Effector memory CD8-positive, alpha-beta T cell (primary cell): ENCODE measurements at regions not wholly inside any gene's neighbourhood (a gene's known extent, or its start where the extent isn't known, plus 50 kb on each side); places are given as distances from the start of the nearest gene placed in this dataset.

ENCODE experiments used
- ATAC-seq: fragments of 150-1000 bp; cut with Tn5 transposase; replicated peaks from 2 replicates; pipeline ENCODE4 v1.10.0; 2021; ENCODE audit warnings: mild to moderate bottlenecking, moderate library complexity
- DNase-seq, 3 experiments: peaks; one replicate each; pipeline ENCODE4 v3.0.0; 2021
- H3K27ac Mint-ChIP-seq, 2 donors: one replicate each; pipeline ENCODE4 v1.8.0; 2022; ENCODE audit warnings: mild to moderate bottlenecking in 2 of 2, mixed read lengths in 2 of 2, moderate library complexity in 2 of 2
- H3K27me3 Mint-ChIP-seq, 2 donors: one replicate each; pipeline ENCODE4 v1.8.0; 2022; ENCODE audit warnings: mixed read lengths in 2 of 2
- H3K36me3 Mint-ChIP-seq: one replicate; pipeline ENCODE4 v1.8.0; 2022; ENCODE audit warnings: mild to moderate bottlenecking, moderate library complexity, mixed read lengths; ENCODE audit not compliant: insufficient read depth
- H3K4me1 Mint-ChIP-seq, 2 donors: one replicate each; pipeline ENCODE4 v1.8.0; 2022; ENCODE audit warnings: low read depth in 2 of 2, mixed read lengths in 2 of 2
- H3K4me3 Mint-ChIP-seq, 2 donors: one replicate each; pipeline ENCODE4 v1.8.0; 2022; ENCODE audit warnings: mild to moderate bottlenecking in 2 of 2, mixed read lengths in 2 of 2, moderate library complexity in 2 of 2
- H3K9me3 Mint-ChIP-seq, 2 donors: one replicate each; pipeline ENCODE4 v1.8.0; 2022; ENCODE audit warnings: mixed read lengths in 2 of 2

- H3K27ac Mint-ChIP-seq = no peak overlapping the region
- H3K4me3 Mint-ChIP-seq = no peak overlapping the region
- H3K4me1 Mint-ChIP-seq = no peaks in the 10 kb centered on the region
- no peaks in the 10 kb centered on the region for H3K27me3 Mint-ChIP-seq
- no peak for ATAC-seq
- H3K9me3 Mint-ChIP-seq = peaks cover 0 to 4% of the 10 kb centered on the region in 2 donors
- H3K36me3 Mint-ChIP-seq = no peaks in the 10 kb centered on the region
- no peak for DNase-seq
These were observed 267.6 kb upstream of the DPH6 start for GRCh38 chr15:35813573-35813972.

- H3K4me3 Mint-ChIP-seq = no peak overlapping the region
- ATAC-seq (no peak), DNase-seq (no peak)
- H3K27me3 Mint-ChIP-seq = no peaks in the 10 kb centered on the region
- no peaks in the 10 kb centered on the region for H3K36me3 Mint-ChIP-seq
- H3K27ac Mint-ChIP-seq = no peak overlapping the region
- no peaks in the 10 kb centered on the region for H3K4me1 Mint-ChIP-seq
- H3K9me3 Mint-ChIP-seq = peaks cover 0 to 3% of the 10 kb centered on the region in 2 donors
These were observed 272.9 kb upstream of the DPH6 start for GRCh38 chr15:35818846-35819245.

DNA sequence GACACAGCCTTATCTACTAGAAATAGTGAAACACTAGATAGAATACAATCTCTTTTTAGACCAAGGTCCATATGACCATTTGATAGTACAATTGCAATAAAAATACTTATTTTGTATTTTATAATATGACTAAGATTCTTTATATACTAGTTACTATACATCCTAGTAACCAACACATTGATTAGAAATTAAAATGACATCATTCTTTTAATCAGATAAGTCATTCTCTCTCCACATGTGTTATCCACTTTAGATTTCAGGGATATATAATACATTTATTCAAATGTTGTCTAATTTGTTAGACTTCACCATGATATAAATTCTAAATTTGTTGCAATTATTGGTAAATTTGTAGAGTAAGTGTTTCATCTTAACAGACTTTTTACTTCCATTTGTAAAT is 276.2 kb upstream of the DPH6 start:
- Mint-ChIP-seq H3K27ac (no peak overlapping the region), H3K27me3 (no peaks in the 10 kb centered on the region), H3K4me3 (no peak overlapping the region), H3K4me1 (no peaks in the 10 kb centered on the region), H3K9me3 (no peaks in the 10 kb centered on the region), H3K36me3 (no peaks in the 10 kb centered on the region)
- no peak for ATAC-seq
- no peak for DNase-seq

- Mint-ChIP-seq H3K27me3 (no peaks in the 10 kb centered on the region), H3K9me3 (peaks cover 1 to 6% of the 10 kb centered on the region in 2 donors), H3K36me3 (no peaks in the 10 kb centered on the region), H3K4me3 (no peak overlapping the region), H3K4me1 (no peaks in the 10 kb centered on the region), H3K27ac (no peak overlapping the region)
- ATAC-seq (no peak), DNase-seq (no peak)
These were observed 281.2 kb upstream of the DPH6 start for GRCh38 chr15:35827141-35827540.

GRCh38 chr15:35827911-35828310 is 281.9 kb upstream of the DPH6 start:
- H3K9me3 Mint-ChIP-seq = peaks cover 1 to 6% of the 10 kb centered on the region in 2 donors
- no peak overlapping the region for H3K4me3 Mint-ChIP-seq
- no peaks in the 10 kb centered on the region for H3K4me1 Mint-ChIP-seq
- no peaks in the 10 kb centered on the region for H3K27me3 Mint-ChIP-seq
- no peaks in the 10 kb centered on the region for H3K36me3 Mint-ChIP-seq
- DNase-seq = no peak
- no peak for ATAC-seq
- no peak overlapping the region for H3K27ac Mint-ChIP-seq

DNA sequence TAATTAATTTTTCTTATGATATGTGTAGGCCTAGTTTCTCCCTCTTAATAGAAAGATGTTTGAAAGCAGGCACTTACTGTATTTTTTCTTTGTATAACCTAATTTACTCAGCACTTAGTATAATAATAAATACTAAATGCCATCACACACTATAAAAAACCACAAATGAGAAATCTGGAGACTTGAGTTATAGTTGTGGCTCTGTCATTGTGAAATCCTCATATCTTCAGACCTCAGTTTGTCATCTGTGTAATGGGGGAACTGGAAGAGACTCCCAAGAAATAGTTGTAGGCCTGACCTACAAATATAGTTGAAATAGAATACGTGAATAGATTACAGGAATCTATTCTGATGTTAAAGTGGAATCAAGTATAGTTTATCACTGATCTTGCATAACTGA is 287.6 kb upstream of the DPH6 start:
- H3K4me1 Mint-ChIP-seq = no peaks in the 10 kb centered on the region
- H3K4me3 Mint-ChIP-seq = no peak overlapping the region
- H3K27me3 Mint-ChIP-seq = no peaks in the 10 kb centered on the region
- peaks cover 1 to 14% of the 10 kb centered on the region in 2 donors for H3K9me3 Mint-ChIP-seq
- no peak overlapping the region for H3K27ac Mint-ChIP-seq
- no peak for ATAC-seq
- no peak for DNase-seq
- H3K36me3 Mint-ChIP-seq = no peaks in the 10 kb centered on the region

GRCh38 chr15:35834216-35834830 is 288.4 kb upstream of the DPH6 start:
- no peak overlapping the region for H3K27ac Mint-ChIP-seq
- peaks cover 1 to 14% of the 10 kb centered on the region in 2 donors for H3K9me3 Mint-ChIP-seq
- H3K27me3 Mint-ChIP-seq = no peaks in the 10 kb centered on the region
- no peak overlapping the region for H3K4me3 Mint-ChIP-seq
- no peaks in the 10 kb centered on the region for H3K4me1 Mint-ChIP-seq
- H3K36me3 Mint-ChIP-seq = no peaks in the 10 kb centered on the region
- no peak for DNase-seq
- ATAC-seq = no peak

DNA sequence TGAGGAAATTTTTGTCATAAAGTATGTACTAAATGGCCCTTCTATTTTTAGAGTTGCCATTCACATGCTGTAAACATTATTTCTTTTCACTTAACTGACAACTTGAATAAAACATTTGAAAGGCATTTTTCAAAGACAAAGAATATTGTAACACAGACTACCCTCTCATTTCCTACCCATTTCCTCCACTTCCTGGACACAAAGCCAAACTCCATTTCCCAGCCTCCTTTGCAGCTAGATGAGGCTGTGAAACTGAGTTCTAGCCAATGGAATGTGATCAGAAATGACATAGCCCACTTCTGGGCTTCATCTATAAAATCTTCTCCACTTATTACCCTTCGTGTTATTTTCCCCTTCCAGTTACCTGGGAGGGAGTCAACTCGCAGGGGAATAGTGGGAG is 288.9 kb upstream of the DPH6 start:
- H3K27ac Mint-ChIP-seq = no peak overlapping the region
- no peaks in the 10 kb centered on the region for H3K36me3 Mint-ChIP-seq
- DNase-seq = no peak

DNA sequence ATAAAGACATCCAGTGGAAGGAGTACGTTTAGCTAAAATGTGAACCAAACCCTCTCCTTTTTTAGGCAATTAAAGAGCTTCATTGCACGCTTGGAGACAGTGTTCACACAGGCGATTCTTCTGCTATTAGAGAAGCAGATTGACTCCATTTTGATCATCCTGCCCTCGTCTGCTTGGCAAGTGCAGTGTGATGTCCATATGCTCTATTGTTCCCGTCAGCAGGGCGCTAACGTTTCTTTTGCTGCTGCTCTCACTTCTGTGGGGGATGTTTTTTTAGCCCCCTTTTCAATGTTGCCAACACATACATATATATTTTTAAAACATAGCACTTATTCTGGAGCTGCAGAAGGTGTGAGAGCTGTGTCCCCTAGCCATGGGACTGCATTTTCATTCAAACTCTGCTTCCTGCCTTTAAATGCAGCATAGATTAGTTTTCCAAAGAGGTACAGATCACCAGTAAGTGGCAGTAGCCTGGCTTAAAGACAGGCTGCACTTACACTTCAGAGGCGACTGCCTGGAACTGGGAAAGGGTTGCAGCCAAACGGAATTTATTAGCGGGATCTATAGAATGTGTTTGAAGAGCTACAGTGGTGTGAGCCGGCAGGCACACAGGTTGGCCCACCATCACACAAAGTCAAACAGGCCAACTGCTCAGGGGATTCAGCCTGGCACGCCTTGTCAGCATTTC is 292.6 kb upstream of the DPH6 start:
- Mint-ChIP-seq H3K4me3 (no peak overlapping the region), H3K27ac (no peak overlapping the region), H3K4me1 (no peaks in the 10 kb centered on the region), H3K27me3 (no peaks in the 10 kb centered on the region), H3K36me3 (no peaks in the 10 kb centered on the region), H3K9me3 (peaks cover 0 to 23% of the 10 kb centered on the region in 2 donors)
- no peak for ATAC-seq
- DNase-seq = no peak

More for the DNA sequence above, 288.9 kb upstream of the DPH6 start:
- Mint-ChIP-seq H3K9me3 (peaks cover 1 to 14% of the 10 kb centered on the region in 2 donors), H3K4me3 (no peak overlapping the region), H3K27me3 (no peaks in the 10 kb centered on the region), H3K4me1 (no peaks in the 10 kb centered on the region)
- no peak for ATAC-seq

GRCh38 chr15:35842631-35843030 is 296.7 kb upstream of the DPH6 start:
- Mint-ChIP-seq H3K4me3 (no peak overlapping the region), H3K27ac (no peak overlapping the region), H3K4me1 (no peaks in the 10 kb centered on the region), H3K36me3 (no peaks in the 10 kb centered on the region), H3K27me3 (no peaks in the 10 kb centered on the region), H3K9me3 (peaks cover 1 to 22% of the 10 kb centered on the region in 2 donors)
- ATAC-seq = no peak
- DNase-seq = no peak

DNA sequence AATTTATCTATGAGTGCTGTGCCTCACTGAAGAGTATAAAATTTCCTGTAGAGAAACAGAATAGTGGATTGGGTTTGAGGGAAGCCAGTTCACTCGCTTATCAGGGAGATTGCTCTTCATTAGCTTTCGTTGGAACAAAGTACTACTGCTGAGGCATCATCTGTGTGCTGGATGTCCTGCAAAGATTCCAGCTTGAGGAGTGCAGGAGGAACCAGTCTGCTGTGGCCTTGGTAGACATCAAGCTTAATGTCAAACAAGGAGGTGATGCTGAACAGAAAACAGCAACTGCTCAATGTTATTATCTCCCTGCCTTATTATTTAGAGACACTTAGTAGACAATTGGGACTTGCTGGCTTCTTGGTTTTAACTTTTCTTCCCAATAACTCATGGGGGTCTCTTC is 297.5 kb upstream of the DPH6 start:
- H3K9me3 Mint-ChIP-seq = peaks cover 1 to 22% of the 10 kb centered on the region in 2 donors
- H3K27me3 Mint-ChIP-seq = no peaks in the 10 kb centered on the region
- H3K36me3 Mint-ChIP-seq = no peaks in the 10 kb centered on the region
- no peak overlapping the region for H3K27ac Mint-ChIP-seq
- DNase-seq = no peak
- H3K4me3 Mint-ChIP-seq = no peak overlapping the region
- no peaks in the 10 kb centered on the region for H3K4me1 Mint-ChIP-seq
- no peak for ATAC-seq

GRCh38 chr15:35850284-35850683 is 304.3 kb upstream of the DPH6 start:
- ATAC-seq = no peak
- Mint-ChIP-seq H3K27ac (no peak overlapping the region), H3K27me3 (no peaks in the 10 kb centered on the region), H3K36me3 (no peaks in the 10 kb centered on the region), H3K4me3 (no peak overlapping the region), H3K4me1 (no peaks in the 10 kb centered on the region), H3K9me3 (peaks cover 1 to 5% of the 10 kb centered on the region in 2 donors)
- DNase-seq = no peak

DNA sequence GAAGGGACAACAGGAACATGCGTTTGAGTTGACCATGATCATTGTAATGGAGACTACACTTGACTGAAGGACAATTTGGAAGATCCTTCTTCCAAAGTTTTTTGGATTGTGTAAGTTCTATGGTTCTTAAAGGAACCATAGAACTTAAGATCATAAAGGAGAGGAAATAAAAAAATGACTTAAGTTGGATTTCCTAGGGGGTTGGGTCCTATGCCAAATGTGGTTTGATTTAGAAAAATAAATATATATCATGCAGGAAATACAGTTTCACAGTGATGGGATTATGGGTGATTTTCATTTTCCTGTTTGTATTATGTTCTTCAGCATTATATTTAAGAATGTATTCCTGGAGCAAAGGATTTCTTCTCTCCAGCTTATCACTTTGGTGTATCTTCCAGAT is 305.5 kb upstream of the DPH6 start:
- H3K4me3 Mint-ChIP-seq = no peak overlapping the region
- H3K36me3 Mint-ChIP-seq = no peaks in the 10 kb centered on the region
- H3K27me3 Mint-ChIP-seq = no peaks in the 10 kb centered on the region
- no peak overlapping the region for H3K27ac Mint-ChIP-seq
- no peaks in the 10 kb centered on the region for H3K4me1 Mint-ChIP-seq
- DNase-seq = no peak
- H3K9me3 Mint-ChIP-seq = no peaks in the 10 kb centered on the region
- no peak for ATAC-seq

GRCh38 chr15:35852818-35853624 is 307.1 kb upstream of the DPH6 start:
- DNase-seq (no peak), ATAC-seq (no peak)
- Mint-ChIP-seq H3K27me3 (no peaks in the 10 kb centered on the region), H3K4me1 (no peaks in the 10 kb centered on the region), H3K9me3 (peaks cover 0 to 4% of the 10 kb centered on the region in 2 donors), H3K4me3 (no peak overlapping the region), H3K27ac (no peak overlapping the region), H3K36me3 (no peaks in the 10 kb centered on the region)
